GM21423 (cell line): ENCODE measurements at regions not wholly inside any gene's neighbourhood (a gene's known extent, or its start where the extent isn't known, plus 50 kb on each side); places are given as distances from the start of the nearest gene placed in this dataset.
"Not testable (repeated sequence)": the region's sequence is repeated elsewhere in the genome, so short reads cannot be mapped to it uniquely, and the experiment has no call there.

Experiments used
- ATAC-seq: cut with Tn5 transposase; IDR thresholded peaks from one replicate; pipeline ENCODE4 v1.9.1; 2021; ENCODE audit warnings: mild to moderate bottlenecking, moderate library complexity; ENCODE audit not compliant: unreplicated experiment

- no peak for ATAC-seq
Measured at GRCh38 chr1:214715126-214715525, 112.1 kb downstream of the CENPF start.

- ATAC-seq, result no peak
Measured at GRCh38 chr1:214717351-214717750, 114.4 kb downstream of the CENPF start.

- no peak for ATAC-seq
Measured at GRCh38 chr1:214718724-214719123, 115.7 kb downstream of the CENPF start.

- no peak for ATAC-seq
Measured at GRCh38 chr1:214719207-214719606, 116.2 kb downstream of the CENPF start.

- ATAC-seq, result no peak
Measured at GRCh38 chr1:214720561-214720960, 117.6 kb downstream of the CENPF start.

- no peak for ATAC-seq
Measured at GRCh38 chr1:214727274-214727673, 124.3 kb downstream of the CENPF start.

GRCh38 chr1:214739621-214740238 is 136.7 kb downstream of the CENPF start:
- ATAC-seq, result no peak

GRCh38 chr1:214740471-214740870 is 137.5 kb downstream of the CENPF start:
- ATAC-seq, result no peak

- no peak for ATAC-seq
Measured at GRCh38 chr1:214747050-214747635, 144.1 kb downstream of the CENPF start.

- ATAC-seq, result no peak
Measured at GRCh38 chr1:214753236-214753852, 150.3 kb downstream of the CENPF start.

GRCh38 chr1:214761030-214761429 is 158.0 kb downstream of the CENPF start:
- ATAC-seq, result no peak

GRCh38 chr1:214762902-214763301 is 159.9 kb downstream of the CENPF start:
- no peak for ATAC-seq

GRCh38 chr1:214764502-214764901 is 161.5 kb downstream of the CENPF start:
- ATAC-seq, result no peak

GRCh38 chr1:214767221-214767620 is 164.2 kb downstream of the CENPF start:
- no peak for ATAC-seq

GRCh38 chr1:214769666-214770065 is 166.7 kb downstream of the CENPF start:
- not testable (repeated sequence) for ATAC-seq

GRCh38 chr1:214777364-214777763 is 174.4 kb downstream of the CENPF start:
- no peak for ATAC-seq

- no peak for ATAC-seq
Measured at GRCh38 chr1:214791961-214792360, 189.0 kb downstream of the CENPF start.

- ATAC-seq, result no peak
Measured at GRCh38 chr1:214792527-214793186, 189.7 kb downstream of the CENPF start.

- no peak for ATAC-seq
Measured at GRCh38 chr1:214793708-214794107, 190.7 kb downstream of the CENPF start.

GRCh38 chr1:214801191-214801590 is 198.2 kb downstream of the CENPF start:
- no peak for ATAC-seq

GRCh38 chr1:214808845-214809460 is 206.0 kb downstream of the CENPF start:
- no peak for ATAC-seq

GRCh38 chr1:214816603-214817002 is 213.6 kb downstream of the CENPF start:
- no peak for ATAC-seq
